Mucosa of gallbladder (tissue), 1 donor: ENCODE measurements at regions not wholly inside any gene's neighbourhood (a gene's known extent, or its start where the extent isn't known, plus 50 kb on each side); places are given as distances from the start of the nearest gene placed in this dataset.

Source experiments
- DNase-seq: peaks from one replicate; pipeline ENCODE4 v3.0.0-alpha.2; 2020; ENCODE audit warnings: low spot score
- donor health status: DM: no; HTN: no; CAD: no.

DNA sequence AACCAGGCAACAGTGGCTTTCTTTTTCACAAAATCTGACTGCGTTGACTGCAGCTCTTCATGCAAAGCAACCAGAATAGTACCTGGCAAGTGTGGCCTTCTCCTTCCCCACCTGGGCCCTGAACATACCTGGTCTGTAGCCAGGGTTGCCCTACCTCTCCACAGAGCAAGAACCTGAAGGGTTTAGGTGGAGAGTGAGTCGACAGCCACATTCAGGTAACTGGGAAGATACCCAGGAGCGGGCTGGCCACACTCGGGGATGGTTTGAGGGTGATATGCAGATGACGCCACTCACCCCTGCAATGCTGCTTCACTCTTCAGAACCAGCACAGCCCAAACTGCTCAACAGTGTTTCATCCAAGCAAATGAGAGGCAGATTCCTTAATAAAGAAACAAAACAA is 117.3 kb downstream of the TTC32 start:
- DNase-seq = no peak

DNA sequence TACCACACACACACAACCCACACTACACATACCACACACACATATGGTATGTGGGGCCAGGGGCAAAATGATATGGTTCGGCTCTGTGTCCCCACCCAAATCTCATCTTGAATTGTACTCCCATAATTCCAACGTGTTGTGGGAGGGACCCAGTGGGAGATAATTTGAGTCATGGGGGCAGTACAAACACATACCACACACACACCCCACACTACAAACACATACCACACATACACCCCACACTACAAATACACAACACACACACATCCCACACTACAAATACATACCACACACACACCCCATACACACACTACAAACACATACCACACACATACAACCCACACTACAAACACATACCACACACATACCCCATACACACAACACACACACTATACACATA is 117.8 kb downstream of the TTC32 start:
- no peak for DNase-seq

DNA sequence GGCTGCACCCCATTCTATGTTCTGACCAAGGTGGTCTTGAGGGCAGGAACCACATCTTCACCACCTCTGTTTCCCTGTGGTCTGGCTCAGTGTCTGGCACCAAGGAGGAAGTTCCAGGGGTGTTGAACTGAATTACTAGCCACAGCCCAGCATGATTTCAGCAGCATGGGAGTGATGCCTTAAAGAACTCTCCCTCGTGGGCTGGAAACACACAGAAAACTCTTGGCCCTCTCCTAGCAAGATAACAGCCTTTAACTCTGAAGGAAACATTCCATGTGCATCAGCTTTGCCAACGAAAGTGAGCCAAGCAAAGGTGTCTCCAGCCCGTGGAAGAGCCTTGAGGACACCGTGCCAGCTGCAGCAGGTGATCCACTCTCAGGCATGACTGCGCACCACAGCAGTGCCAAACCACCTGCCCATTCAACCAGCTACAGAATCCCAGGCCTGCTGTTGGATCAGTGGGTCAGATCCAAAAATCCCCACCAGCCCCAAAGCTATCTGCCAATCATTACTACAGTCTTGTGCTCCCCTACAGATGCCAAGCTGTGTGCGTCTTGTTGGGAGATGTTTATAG is 124.8 kb downstream of the TTC32 start:
- DNase-seq = no peak

DNA sequence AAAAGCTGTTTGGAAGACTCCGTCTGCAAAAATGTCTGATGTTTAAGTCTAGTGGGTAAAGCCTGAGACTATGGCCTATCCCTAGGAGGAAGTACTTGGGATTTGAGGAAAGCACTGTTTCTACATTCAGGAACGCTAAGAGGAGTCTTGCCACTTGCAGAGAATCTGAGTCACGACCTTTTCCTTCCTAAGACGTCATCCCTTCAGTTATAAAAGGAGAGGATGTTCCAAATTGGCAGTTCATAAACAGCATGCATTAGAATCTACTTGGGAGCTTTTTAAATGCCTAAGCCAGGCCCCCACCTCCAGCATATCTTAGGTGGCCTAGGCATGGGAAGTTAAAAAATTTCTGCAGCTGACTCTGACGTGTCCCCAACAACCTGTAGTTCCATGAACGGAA is 125.9 kb downstream of the TTC32 start:
- no peak for DNase-seq

- DNase-seq = no peak
These were observed 126.5 kb downstream of the TTC32 start for GRCh38 chr2:19775315-19775714.

DNA sequence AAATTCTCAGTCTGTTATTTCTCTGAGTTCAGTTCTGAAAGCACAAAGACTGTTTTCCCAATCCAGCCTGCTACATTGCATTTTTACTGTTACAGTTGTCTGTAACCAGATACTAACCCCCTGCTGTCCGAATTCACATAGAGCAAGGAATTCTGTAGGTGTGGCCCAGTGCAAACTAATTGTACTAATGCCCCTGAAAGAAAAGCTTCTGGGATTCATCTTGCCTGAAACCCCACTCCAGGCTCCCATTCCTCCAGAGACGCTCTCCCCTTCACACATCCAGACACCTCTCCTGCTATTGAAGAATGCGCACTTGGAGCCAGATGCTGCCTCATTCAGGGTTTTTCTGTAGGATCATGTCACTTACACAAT is 127.0 kb downstream of the TTC32 start:
- no peak for DNase-seq

GRCh38 chr2:19772981-19773380 is 128.8 kb downstream of the TTC32 start:
- DNase-seq = no peak

DNA sequence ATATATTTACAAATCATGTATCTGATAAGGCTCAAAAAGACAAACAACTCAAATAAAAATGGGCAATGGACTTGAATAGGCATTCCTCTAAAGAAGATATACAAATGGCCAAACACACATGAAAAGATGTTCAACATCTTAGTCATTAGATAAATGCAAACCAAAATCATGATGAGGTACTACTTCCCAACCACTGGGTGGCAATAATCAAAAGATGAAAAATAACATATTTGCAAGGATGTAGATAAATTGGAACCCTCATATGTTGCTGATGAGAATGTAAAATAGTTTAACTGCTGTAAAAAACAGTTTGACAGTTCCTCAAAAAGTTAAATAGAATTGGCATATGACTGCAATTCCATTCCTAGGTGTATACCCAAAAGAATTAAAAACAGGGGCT is 132.3 kb downstream of the TTC32 start:
- no peak for DNase-seq

GRCh38 chr2:19767899-19768298 is 133.9 kb downstream of the TTC32 start:
- DNase-seq = no peak

- no peak for DNase-seq
These were observed 136.8 kb downstream of the TTC32 start for GRCh38 chr2:19764998-19765397.

DNA sequence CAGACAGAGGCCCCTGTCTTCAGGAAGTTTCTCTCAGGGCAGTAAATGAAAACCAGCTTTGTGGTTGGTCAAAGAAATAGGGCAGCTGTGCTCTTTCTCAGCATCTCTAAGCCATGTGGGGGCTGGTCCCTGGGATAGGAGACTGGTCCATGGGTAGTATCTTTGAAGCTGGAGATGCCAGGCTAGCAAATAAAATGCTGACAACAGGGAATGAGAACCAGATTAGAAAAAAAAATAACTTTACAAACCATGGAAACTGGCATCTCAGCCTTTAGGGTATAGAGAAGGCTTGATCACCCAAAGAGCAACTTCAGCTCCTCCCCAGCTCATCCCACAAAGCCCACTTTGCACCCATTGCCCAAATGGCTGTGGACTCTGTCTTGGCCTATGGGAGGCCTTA is 138.1 kb downstream of the TTC32 start:
- DNase-seq = no peak

DNA sequence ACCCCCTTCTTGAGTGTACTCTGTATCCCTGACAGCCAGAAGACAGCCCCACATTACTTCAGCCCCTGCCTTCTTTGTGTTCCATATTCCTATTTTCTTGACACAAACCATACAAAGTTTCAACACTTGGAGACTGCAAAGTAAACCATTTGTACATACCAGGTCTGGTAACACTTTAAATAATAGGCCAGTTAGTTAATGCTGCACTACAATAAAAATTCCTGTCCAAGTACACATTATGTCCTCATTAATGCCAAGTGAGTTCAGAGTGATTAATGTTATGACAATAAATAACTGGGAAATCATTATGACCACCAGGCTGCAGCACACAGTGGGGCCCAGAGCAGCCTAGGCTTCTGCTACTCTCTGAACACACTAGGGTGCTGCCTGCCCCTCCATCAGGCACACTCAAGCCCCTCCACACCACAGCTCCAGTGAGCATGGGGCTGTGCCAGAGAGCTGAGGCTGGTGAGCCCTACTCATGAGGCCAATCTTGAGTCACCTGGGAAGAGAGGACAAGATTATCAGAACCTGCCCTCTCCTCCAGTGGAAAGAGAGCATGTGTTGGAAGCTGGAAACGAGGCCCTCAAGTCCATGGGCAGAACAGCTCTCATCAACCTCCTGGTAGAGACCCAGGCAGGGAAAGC is 138.7 kb downstream of the TTC32 start:
- DNase-seq = no peak

- no peak for DNase-seq
These were observed 139.6 kb downstream of the TTC32 start for GRCh38 chr2:19762142-19762541.

GRCh38 chr2:19759880-19760279 is 141.9 kb downstream of the TTC32 start:
- DNase-seq = no peak

GRCh38 chr2:19758658-19759057 is 143.1 kb downstream of the TTC32 start:
- no peak for DNase-seq

DNA sequence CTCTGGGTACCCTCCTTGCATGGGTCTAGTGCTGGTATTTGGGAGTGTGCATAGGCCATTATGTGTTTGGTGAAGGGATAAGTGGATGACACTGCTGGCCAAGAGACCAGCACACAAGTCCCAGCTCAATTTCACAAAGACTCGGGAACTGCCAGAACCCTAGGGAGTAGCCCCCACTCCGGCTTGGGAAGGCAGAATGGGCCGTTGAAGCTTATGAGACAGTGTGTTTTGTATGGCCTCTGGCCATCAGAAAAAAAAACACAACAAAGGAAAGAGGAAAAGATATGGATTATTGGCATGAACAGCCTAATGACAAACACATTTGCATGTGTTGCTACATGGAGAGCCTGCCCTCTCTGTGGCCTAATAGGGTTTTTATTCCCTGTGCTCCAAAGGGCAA is 144.2 kb downstream of the TTC32 start:
- no peak for DNase-seq

GRCh38 chr2:19754907-19755306 is 146.9 kb downstream of the TTC32 start:
- no peak for DNase-seq

GRCh38 chr2:19753818-19754217 is 148.0 kb downstream of the TTC32 start:
- no peak for DNase-seq

GRCh38 chr2:19753314-19753713 is 148.5 kb downstream of the TTC32 start:
- DNase-seq = no peak

GRCh38 chr2:19752500-19752899 is 149.3 kb downstream of the TTC32 start:
- DNase-seq = no peak

DNA sequence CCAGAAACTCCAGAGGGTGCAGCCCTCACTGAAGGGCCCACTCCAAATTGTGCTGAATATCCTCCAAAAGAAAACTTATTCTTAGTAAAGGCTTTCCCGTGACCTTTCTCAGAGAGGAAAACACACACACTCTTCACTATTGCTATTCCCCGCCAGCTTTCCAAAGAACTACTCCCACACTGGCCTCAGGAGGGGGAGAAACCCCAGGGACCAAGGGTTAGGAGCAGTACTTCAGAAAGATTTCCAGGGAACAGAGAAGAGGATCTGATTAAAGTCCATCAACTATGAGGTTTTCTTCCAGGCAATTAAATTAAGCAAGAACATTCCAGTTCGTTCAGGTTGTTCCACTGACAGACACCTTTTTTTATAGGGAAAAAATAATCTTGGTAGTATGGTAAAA is 150.2 kb downstream of the TTC32 start:
- DNase-seq = no peak

GRCh38 chr2:19750136-19750535 is 151.6 kb downstream of the TTC32 start:
- DNase-seq = no peak

- DNase-seq = no peak
These were observed 152.3 kb downstream of the TTC32 start for GRCh38 chr2:19749507-19749836.
